ENCODE measurements at regions not wholly inside any gene's neighbourhood (a gene's known extent, or its start where the extent isn't known, plus 50 kb on each side); places are given as distances from the start of the nearest gene placed in this dataset.

DNA sequence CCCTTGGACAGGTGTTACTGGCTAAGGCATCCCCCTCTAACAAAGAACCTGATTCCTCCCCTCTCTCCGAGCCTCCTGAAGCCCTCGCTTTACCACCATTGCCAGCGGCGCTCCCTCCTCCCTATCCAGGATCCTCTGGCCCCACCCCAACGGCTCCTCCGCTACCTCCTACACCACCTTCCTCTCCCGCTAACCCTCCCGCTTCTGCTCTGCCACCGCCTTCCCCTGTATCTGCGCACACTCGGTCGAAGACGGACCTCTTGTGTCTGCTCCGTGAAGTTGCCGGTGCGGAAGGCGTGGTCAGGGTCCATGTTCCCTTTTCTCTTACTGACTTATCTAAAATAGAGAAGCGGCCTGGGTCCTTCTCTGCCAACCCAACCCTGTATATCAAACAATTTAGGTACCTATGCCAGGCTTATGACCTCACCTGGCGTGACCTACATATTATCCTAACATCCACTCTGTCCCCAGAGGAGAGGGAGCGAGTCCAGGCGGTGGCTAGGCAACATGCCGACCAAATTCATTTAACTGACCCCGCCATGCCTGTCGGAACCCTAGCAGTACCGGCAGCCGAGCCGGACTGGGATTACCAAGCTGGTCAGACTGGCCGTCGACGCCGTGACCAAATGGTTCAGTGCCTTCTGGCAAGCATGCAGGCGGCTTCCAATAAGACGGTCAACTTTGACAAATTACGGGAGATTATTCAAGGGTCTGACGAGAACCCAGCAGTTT is 958.9 kb downstream of the RPA4 start:
- TF ChIP-seq, protein P1, sequence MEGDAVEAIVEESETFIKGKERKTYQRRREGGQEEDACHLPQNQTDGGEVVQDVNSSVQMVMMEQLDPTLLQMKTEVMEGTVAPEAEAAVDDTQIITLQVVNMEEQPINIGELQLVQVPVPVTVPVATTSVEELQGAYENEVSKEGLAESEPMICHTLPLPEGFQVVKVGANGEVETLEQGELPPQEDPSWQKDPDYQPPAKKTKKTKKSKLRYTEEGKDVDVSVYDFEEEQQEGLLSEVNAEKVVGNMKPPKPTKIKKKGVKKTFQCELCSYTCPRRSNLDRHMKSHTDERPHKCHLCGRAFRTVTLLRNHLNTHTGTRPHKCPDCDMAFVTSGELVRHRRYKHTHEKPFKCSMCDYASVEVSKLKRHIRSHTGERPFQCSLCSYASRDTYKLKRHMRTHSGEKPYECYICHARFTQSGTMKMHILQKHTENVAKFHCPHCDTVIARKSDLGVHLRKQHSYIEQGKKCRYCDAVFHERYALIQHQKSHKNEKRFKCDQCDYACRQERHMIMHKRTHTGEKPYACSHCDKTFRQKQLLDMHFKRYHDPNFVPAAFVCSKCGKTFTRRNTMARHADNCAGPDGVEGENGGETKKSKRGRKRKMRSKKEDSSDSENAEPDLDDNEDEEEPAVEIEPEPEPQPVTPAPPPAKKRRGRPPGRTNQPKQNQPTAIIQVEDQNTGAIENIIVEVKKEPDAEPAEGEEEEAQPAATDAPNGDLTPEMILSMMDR (IDR thresholded peaks at IDR 0.05; ENCODE audit: insufficient read depth, low read depth, low read length), result no peak
- Histone ChIP-seq H3K4me3 (ENCODE audit: low read depth, low read length) (no peak overlapping the region), H3K27me3 (ENCODE audit: control insufficient read depth, insufficient read depth, low read length) (no peaks in the 10 kb centered on the region), H3K36me3 (ENCODE audit: control insufficient read depth, insufficient read depth, low read length) (no peaks in the 10 kb centered on the region)
- ChIA-PET CTCF (no interaction called here), POLR2A (no interaction called here)
- no peak for DNase-seq (ENCODE audit: low read depth)

DNA sequence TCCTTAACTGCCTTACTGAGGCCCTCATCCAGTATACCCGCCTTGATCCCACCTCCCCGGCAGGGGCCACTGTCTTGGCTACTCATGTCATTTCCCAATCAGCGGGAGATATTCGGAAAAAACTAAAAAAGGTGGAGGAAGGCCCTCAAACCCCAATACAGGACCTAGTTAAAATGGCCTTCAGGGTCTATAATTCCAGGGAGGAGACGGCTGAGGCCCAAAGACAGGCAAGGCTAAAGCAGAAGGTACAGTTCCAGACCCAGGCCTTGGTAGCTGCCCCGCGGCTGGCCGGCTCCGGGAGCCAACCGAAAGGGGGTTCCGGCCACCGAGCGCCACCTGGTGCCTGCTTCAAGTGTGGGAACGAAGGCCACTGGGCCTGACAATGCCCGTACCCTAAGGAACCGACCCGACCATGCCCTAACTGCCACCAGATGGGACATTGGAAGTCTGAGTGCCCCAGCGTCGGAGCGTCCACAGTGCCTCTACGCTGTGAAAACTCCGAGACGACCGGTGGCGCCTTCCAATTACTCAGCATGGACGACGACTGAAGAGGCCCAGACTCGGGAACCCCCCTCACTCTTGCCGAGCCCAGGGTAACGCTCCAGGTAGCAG is 959.6 kb downstream of the RPA4 start:
- no peak for DNase-seq (ENCODE audit: low read depth)
- CTCF ChIA-PET, result no interaction called here
- TF ChIP-seq, protein P1 (IDR thresholded peaks at IDR 0.05; ENCODE audit: insufficient read depth, low read depth, low read length), result no peak
- Histone ChIP-seq H3K36me3 (ENCODE audit: control insufficient read depth, insufficient read depth, low read length) (no peaks in the 10 kb centered on the region), H3K27me3 (ENCODE audit: control insufficient read depth, insufficient read depth, low read length) (no peaks in the 10 kb centered on the region), H3K4me3 (ENCODE audit: low read depth, low read length) (no peak overlapping the region)
- POLR2A ChIA-PET, result no interaction called here

DNA sequence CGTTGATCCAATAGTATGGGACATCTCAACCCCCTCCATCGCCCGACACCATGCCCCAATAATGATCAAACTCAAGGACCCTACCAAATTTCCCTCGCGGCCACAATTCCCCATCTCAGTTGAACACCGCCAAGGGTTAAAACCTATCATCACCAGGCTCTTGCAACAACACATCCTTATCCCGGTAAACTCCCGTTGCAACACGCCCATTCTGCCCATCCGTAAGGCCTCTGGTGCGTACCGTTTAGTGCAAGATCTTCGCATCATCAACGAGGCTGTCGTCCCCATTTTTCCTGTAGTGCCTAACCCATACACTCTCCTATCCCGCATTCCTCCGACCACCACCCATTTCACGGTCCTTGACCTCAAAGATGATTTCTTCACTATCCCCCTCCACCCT is 960.5 kb downstream of the RPA4 start:
- TF ChIP-seq, protein P1 (IDR thresholded peaks at IDR 0.05; ENCODE audit: insufficient read depth, low read depth, low read length), result no peak
- Histone ChIP-seq H3K36me3 (ENCODE audit: control insufficient read depth, insufficient read depth, low read length) (no peaks in the 10 kb centered on the region), H3K4me3 (ENCODE audit: low read depth, low read length) (no peak overlapping the region), H3K27me3 (ENCODE audit: control insufficient read depth, insufficient read depth, low read length) (no peaks in the 10 kb centered on the region)
- ChIA-PET POLR2A (no interaction called here), CTCF (no interaction called here)
- no peak for DNase-seq (ENCODE audit: low read depth)

DNA sequence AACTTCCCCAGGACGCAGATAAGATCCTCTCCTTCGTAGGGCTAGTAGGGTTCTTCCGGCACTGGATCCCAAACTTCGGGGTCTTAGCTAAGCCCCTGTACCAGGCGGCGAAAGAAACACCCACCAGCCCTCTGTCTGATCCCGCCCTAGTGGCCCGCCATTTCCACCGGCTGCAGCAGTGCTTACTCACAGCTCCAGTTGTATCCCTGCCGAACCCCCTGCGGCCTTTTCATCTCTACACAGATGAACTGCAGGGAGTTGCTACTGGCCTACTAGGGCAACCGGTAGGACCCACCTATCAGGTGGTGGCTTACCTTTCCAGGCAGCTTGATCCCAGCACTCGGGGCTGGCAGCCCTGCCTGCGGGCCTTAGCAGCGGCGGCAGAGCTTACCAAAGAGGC is 961.2 kb downstream of the RPA4 start:
- Histone ChIP-seq H3K27me3 (ENCODE audit: control insufficient read depth, insufficient read depth, low read length) (no peaks in the 10 kb centered on the region), H3K36me3 (ENCODE audit: control insufficient read depth, insufficient read depth, low read length) (no peaks in the 10 kb centered on the region), H3K4me3 (ENCODE audit: low read depth, low read length) (no peak overlapping the region)
- ChIA-PET POLR2A (no interaction called here), CTCF (no interaction called here)
- DNase-seq (ENCODE audit: low read depth), result no peak
- TF ChIP-seq, protein P1 (IDR thresholded peaks at IDR 0.05; ENCODE audit: insufficient read depth, low read depth, low read length), result no peak

DNA sequence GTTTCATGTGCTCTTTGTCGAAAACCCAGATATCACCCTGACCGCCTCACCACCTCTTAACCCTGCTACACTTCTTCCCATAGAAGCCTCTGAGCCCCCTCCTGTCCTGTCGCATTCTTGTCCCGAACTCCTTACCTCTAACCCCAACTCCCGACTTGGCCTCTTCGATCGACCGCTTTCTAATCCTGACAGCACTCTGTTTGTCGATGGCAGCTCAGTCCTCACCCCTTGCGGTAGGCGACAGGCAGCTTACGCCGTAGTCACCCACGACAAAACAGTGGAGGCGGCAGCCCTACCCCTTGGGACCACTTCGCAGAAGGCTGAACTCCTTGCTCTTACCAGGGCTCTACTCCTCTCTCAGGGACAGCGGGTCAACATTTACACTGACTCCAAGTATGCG is 961.7 kb downstream of the RPA4 start:
- H3K36me3 ChIP-seq (ENCODE audit: control insufficient read depth, insufficient read depth, low read length), result no peaks in the 10 kb centered on the region
- no peaks in the 10 kb centered on the region for H3K27me3 ChIP-seq (ENCODE audit: control insufficient read depth, insufficient read depth, low read length)
- DNase-seq (ENCODE audit: low read depth), result no peak
- CTCF ChIA-PET, result no interaction called here
- H3K4me3 ChIP-seq (ENCODE audit: low read depth, low read length), result no peak overlapping the region
- POLR2A ChIA-PET, result no interaction called here
- TF ChIP-seq, protein P1 (IDR thresholded peaks at IDR 0.05; ENCODE audit: insufficient read depth, low read depth, low read length), result no peak
